Subcutaneous abdominal adipose tissue (tissue), 5 donors: ENCODE measurements at regions not wholly inside any gene's neighbourhood (a gene's known extent, or its start where the extent isn't known, plus 50 kb on each side); places are given as distances from the start of the nearest gene placed in this dataset.

ENCODE experiments used
- H3K27ac ChIP-seq: one replicate; pipeline ENCODE4 v1.7.0; 2013; ENCODE audit warnings: low read depth, mild to moderate bottlenecking, inconsistent platforms, low read length, moderate library complexity
- H3K27me3 ChIP-seq, 5 donors: one replicate each; pipeline ENCODE4 v1.7.0; 2013; ENCODE audit warnings: low read length in 5 of 5, inconsistent platforms in 1 of 5; ENCODE audit not compliant: control insufficient read depth in 5 of 5, insufficient read depth in 4 of 5
- H3K36me3 ChIP-seq, 5 donors: one replicate each; pipeline ENCODE4 v1.7.0; 2013; ENCODE audit warnings: low read length in 5 of 5; ENCODE audit not compliant: control insufficient read depth in 5 of 5, insufficient read depth in 5 of 5
- H3K4me1 ChIP-seq, 5 donors: one replicate each; pipeline ENCODE4 v1.7.0; 2013; ENCODE audit warnings: low read length in 5 of 5, mild to moderate bottlenecking in 3 of 5, moderate library complexity in 1 of 5; ENCODE audit not compliant: control insufficient read depth in 5 of 5, insufficient read depth in 5 of 5
- H3K4me3 ChIP-seq, 5 donors: one replicate each; pipeline ENCODE4 v1.7.0; 2013; ENCODE audit warnings: low read length in 5 of 5, low read depth in 1 of 5
- H3K9ac ChIP-seq, 5 donors: one replicate each; pipeline ENCODE4 v1.7.0; 2013; ENCODE audit warnings: low read length in 5 of 5, mild to moderate bottlenecking in 4 of 5, moderate library complexity in 3 of 5
- H3K9me3 ChIP-seq, 5 donors: one replicate each; pipeline ENCODE4 v1.7.0; 2013; ENCODE audit warnings: low read length in 5 of 5; ENCODE audit not compliant: control insufficient read depth in 5 of 5
- donor health status: healthy.
- donor health status: healthy.
- donor health status: healthy.
- donor health status: healthy.
- donor health status: healthy.

DNA sequence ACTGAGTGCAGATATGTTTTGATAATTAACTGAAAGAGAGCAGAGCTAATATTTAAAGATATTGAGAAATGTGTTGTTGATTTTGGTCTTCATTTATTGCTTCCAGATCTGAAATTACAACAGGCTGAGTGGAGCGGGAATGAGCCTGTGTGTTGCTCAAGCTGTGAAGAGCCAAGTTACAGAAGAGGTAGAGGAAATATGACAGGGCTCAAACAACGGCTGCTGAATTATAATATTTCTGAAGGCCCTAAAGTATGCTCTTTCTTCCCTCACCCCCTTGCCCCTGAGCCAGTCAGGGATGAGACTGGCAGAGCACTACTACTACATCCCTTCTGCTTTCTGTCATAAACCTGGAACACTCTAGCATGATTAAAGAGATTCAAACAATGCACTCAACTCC lies 115.6 kb downstream of the FANCF start:
- Histone ChIP-seq H3K4me3 (no peak overlapping the region), H3K27me3 (no peaks in the 10 kb centered on the region), H3K27ac (no peak overlapping the region)

DNA sequence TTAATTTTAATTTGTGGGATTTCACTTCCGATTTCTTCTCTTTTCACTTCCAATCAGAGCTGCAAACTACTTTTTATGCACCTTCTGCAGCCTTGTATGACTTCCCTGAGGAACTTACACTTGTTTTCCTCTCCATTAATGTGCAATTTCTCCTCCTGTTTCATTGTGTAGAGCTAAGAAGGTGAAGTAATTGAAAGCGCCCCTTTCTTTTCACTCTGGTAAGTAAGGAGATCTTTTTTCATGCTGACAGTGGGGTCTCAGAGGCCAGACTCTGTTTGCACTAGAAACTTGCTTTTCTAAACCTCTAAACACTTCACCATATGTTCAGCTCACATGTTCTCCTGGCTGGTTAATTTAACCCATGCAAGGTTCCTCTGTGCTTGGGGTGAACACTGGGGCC lies 117.0 kb downstream of the FANCF start:
- Histone ChIP-seq H3K36me3 (no peaks in the 10 kb centered on the region), H3K27me3 (no peaks in the 10 kb centered on the region), H3K9me3 (no peaks in the 10 kb centered on the region), H3K27ac (no peak overlapping the region), H3K4me3 (no peak overlapping the region), H3K9ac (no peak overlapping the region), H3K4me1 (no peaks in the 10 kb centered on the region)

More for the DNA sequence above, 115.6 kb downstream of the FANCF start:
- Histone ChIP-seq H3K9ac (no peak overlapping the region), H3K9me3 (no peaks in the 10 kb centered on the region), H3K4me1 (no peaks in the 10 kb centered on the region), H3K36me3 (no peaks in the 10 kb centered on the region)

- H3K9me3 ChIP-seq: no peaks in the 10 kb centered on the region
- H3K36me3 ChIP-seq: no peaks in the 10 kb centered on the region
- no peaks in the 10 kb centered on the region for H3K27me3 ChIP-seq
- H3K4me1 ChIP-seq: no peaks in the 10 kb centered on the region
- H3K4me3 ChIP-seq: no peak overlapping the region
- no peak overlapping the region for H3K27ac ChIP-seq
- no peak overlapping the region for H3K9ac ChIP-seq
These were observed 128.1 kb downstream of the FANCF start for GRCh38 chr11:22497474-22497873.

GRCh38 chr11:22491555-22492225 lies 133.9 kb downstream of the FANCF start:
- no peaks in the 10 kb centered on the region for H3K4me1 ChIP-seq

DNA sequence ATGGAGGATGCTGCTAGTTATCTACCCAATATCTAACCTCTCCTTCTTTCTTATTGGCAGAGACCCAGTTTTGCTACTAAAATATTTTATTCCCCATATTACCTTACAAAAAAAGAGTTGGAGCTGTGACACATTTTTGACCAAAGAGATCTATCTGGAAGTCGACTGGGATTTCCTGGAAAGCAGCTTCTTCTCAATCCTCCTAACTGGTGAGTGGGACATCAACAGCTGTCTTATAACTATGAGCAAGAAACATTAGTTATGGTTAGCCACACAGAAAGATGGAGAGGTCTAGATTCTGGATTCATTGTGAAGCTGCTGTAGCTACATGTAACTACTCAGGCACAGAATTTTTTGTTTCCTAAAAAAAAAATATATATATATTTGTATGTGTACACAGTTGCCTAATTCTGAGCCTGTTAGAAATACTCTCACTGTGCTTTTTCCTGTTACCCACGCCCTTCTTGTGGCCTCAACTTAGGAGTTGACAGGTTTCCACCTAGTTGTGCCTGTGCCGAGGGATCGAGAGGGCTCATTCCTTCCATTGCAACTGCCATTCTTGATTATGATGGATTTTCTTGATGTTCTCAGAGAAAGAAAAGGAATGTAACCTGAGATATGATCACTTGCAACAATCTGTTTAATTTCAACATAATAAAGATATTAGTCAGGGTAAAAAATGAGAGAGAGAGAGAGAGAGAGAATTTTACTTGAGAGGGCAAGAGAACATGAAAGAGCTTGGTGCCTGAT lies 142.0 kb downstream of the SLC17A6 start:
- no peaks in the 10 kb centered on the region for H3K4me1 ChIP-seq
- H3K4me3 ChIP-seq: no peak overlapping the region
- no peaks in the 10 kb centered on the region for H3K36me3 ChIP-seq
- H3K27me3 ChIP-seq: no peaks in the 10 kb centered on the region
- H3K9ac ChIP-seq: no peak overlapping the region
- no peak overlapping the region for H3K27ac ChIP-seq
- H3K9me3 ChIP-seq: no peaks in the 10 kb centered on the region

More at GRCh38 chr11:22491555-22492225, 133.9 kb downstream of the FANCF start:
- Histone ChIP-seq H3K4me3 (no peak overlapping the region), H3K9me3 (no peaks in the 10 kb centered on the region), H3K36me3 (no peaks in the 10 kb centered on the region), H3K9ac (no peak overlapping the region), H3K27me3 (no peaks in the 10 kb centered on the region), H3K27ac (no peak overlapping the region)

DNA sequence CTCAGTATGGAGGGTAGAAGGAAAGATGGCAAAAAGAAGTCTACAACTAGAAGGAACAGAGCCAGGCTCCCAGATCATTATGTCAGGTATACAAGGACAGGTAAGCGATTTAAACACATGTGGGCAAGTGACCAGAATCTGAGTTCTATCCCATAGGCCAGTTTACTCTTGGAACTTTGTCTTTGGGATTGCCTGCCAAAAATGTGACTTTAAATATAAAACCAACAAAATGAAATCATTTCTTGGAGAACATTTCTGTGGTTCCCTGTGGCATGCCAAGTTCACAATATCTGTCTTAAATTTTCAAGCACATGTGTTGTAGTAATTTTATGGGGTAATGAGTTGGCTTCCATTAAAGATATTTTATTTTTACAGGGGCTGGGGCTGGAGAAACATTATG lies 141.0 kb downstream of the SLC17A6 start:
- Histone ChIP-seq H3K27me3 (no peaks in the 10 kb centered on the region), H3K27ac (no peak overlapping the region), H3K9me3 (no peaks in the 10 kb centered on the region), H3K4me3 (no peak overlapping the region), H3K36me3 (no peaks in the 10 kb centered on the region), H3K4me1 (no peaks in the 10 kb centered on the region), H3K9ac (no peak overlapping the region)

GRCh38 chr11:22478169-22478568 lies 140.0 kb downstream of the SLC17A6 start:
- Histone ChIP-seq H3K9ac (no peak overlapping the region), H3K27me3 (no peaks in the 10 kb centered on the region), H3K4me3 (no peak overlapping the region), H3K36me3 (no peaks in the 10 kb centered on the region), H3K27ac (no peak overlapping the region), H3K4me1 (no peaks in the 10 kb centered on the region), H3K9me3 (no peaks in the 10 kb centered on the region)

DNA sequence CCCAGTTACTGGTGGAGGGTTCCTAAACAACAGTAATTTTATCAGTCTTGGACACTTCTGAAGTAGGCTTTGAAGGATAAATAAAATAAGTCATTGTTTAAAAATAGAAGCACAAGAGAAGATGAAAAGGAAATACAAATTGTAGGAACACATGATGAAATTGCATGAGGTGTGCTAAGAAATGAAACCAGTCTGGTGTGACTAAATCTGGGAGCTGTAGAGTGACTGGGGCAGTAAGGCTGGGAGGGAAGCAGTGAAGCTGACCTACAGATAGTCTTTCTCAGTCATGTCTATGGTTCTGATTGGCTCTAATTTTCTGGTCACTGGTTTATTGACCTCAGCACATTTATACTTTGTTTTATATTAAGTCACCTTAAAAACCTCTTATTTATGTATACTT lies 139.1 kb downstream of the SLC17A6 start:
- H3K36me3 ChIP-seq: no peaks in the 10 kb centered on the region
- no peak overlapping the region for H3K9ac ChIP-seq
- no peak overlapping the region for H3K4me3 ChIP-seq
- no peaks in the 10 kb centered on the region for H3K9me3 ChIP-seq
- no peak overlapping the region for H3K27ac ChIP-seq
- no peaks in the 10 kb centered on the region for H3K4me1 ChIP-seq
- H3K27me3 ChIP-seq: no peaks in the 10 kb centered on the region

GRCh38 chr11:22476589-22476988 lies 138.4 kb downstream of the SLC17A6 start:
- no peak overlapping the region for H3K27ac ChIP-seq
- no peaks in the 10 kb centered on the region for H3K36me3 ChIP-seq
- no peaks in the 10 kb centered on the region for H3K9me3 ChIP-seq
- H3K9ac ChIP-seq: no peak overlapping the region
- H3K4me3 ChIP-seq: no peak overlapping the region
- no peaks in the 10 kb centered on the region for H3K27me3 ChIP-seq
- no peaks in the 10 kb centered on the region for H3K4me1 ChIP-seq

GRCh38 chr11:22474616-22475015 lies 136.4 kb downstream of the SLC17A6 start:
- H3K27ac ChIP-seq: no peak overlapping the region
- no peak overlapping the region for H3K9ac ChIP-seq
- no peak overlapping the region for H3K4me3 ChIP-seq
- no peaks in the 10 kb centered on the region for H3K36me3 ChIP-seq
- no peaks in the 10 kb centered on the region for H3K27me3 ChIP-seq
- H3K9me3 ChIP-seq: no peaks in the 10 kb centered on the region
- no peaks in the 10 kb centered on the region for H3K4me1 ChIP-seq
